SK-N-MC (cell line): ENCODE measurements at regions not wholly inside any gene's neighbourhood (a gene's known extent, or its start where the extent isn't known, plus 50 kb on each side); places are given as distances from the start of the nearest gene placed in this dataset.
"Not testable (repeated sequence)": the region's sequence is repeated elsewhere in the genome, so short reads cannot be mapped to it uniquely, and the experiment has no call there.

Source experiments
- EZH2 ChIP-seq: fragments of 200-600 bp; sonication (generic); IDR thresholded peaks from one replicate; pipeline ENCODE4 v1.6.1; 2017; ENCODE audit warnings: antibody characterized with exemption
- POLR2AphosphoS5 ChIP-seq: IDR thresholded peaks from 2 replicates; pipeline ENCODE4 v1.6.1; 2012; ENCODE audit warnings: mild to moderate bottlenecking, low read depth, low read length, borderline replicate concordance

GRCh38 chr7:10786976-10787375 lies 186.7 kb upstream of the PHF14 start:
- not testable (repeated sequence) for TF ChIP-seq EZH2, POLR2AphosphoS5
